ENCODE measurements at regions not wholly inside any gene's neighbourhood (a gene's known extent, or its start where the extent isn't known, plus 50 kb on each side); places are given as distances from the start of the nearest gene placed in this dataset.
"Not testable (repeated sequence)": the region's sequence is repeated elsewhere in the genome, so short reads cannot be mapped to it uniquely, and the experiment has no call there.

- DNase-seq (ENCODE audit: low spot score), result no peak
These were observed 54.9 kb upstream of the ZNF678 start for GRCh38 chr1:227508431-227508830.

GRCh38 chr1:227506490-227507393, 56.6 kb upstream of the ZNF678 start:
- not testable (repeated sequence) for DNase-seq (ENCODE audit: low spot score)

GRCh38 chr1:227496045-227496444, 67.3 kb upstream of the ZNF678 start:
- DNase-seq (ENCODE audit: low spot score), result not testable (repeated sequence)

GRCh38 chr1:227493863-227494551, 69.3 kb upstream of the ZNF678 start:
- not testable (repeated sequence) for DNase-seq (ENCODE audit: low spot score)

GRCh38 chr1:227490478-227490877, 72.9 kb upstream of the ZNF678 start:
- no peak for DNase-seq (ENCODE audit: low spot score)

- DNase-seq (ENCODE audit: low spot score), result no peak
These were observed 73.4 kb upstream of the ZNF678 start for GRCh38 chr1:227490001-227490400.

GRCh38 chr1:227489572-227489971, 73.8 kb upstream of the ZNF678 start:
- DNase-seq (ENCODE audit: low spot score), result no peak

- DNase-seq (ENCODE audit: low spot score), result no peak
These were observed 75.8 kb upstream of the ZNF678 start for GRCh38 chr1:227487606-227488005.

- no peak for DNase-seq (ENCODE audit: low spot score)
These were observed 76.8 kb upstream of the ZNF678 start for GRCh38 chr1:227486559-227486958.

- DNase-seq (ENCODE audit: low spot score), result no peak
These were observed 81.4 kb upstream of the ZNF678 start for GRCh38 chr1:227482023-227482299.

GRCh38 chr1:227474072-227474471, 89.3 kb upstream of the ZNF678 start:
- not testable (repeated sequence) for DNase-seq (ENCODE audit: low spot score)

GRCh38 chr1:227472772-227473171, 90.6 kb upstream of the ZNF678 start:
- no peak for DNase-seq (ENCODE audit: low spot score)

- no peak for DNase-seq (ENCODE audit: low spot score)
These were observed 92.7 kb upstream of the ZNF678 start for GRCh38 chr1:227470688-227471087.

GRCh38 chr1:227469708-227470107, 93.6 kb upstream of the ZNF678 start:
- DNase-seq (ENCODE audit: low spot score), result no peak

GRCh38 chr1:227466039-227466645, 97.2 kb upstream of the ZNF678 start:
- no peak for DNase-seq (ENCODE audit: low spot score)

- no peak for DNase-seq (ENCODE audit: low spot score)
These were observed 98.1 kb upstream of the ZNF678 start for GRCh38 chr1:227465256-227465655.

GRCh38 chr1:227459977-227460376, 103.4 kb upstream of the ZNF678 start:
- no peak for DNase-seq (ENCODE audit: low spot score)

- no peak for DNase-seq (ENCODE audit: low spot score)
These were observed 104.0 kb upstream of the ZNF678 start for GRCh38 chr1:227459326-227459841.

- DNase-seq (ENCODE audit: low spot score), result no peak
These were observed 108.7 kb upstream of the ZNF678 start for GRCh38 chr1:227454686-227455085.

GRCh38 chr1:227453631-227454355, 109.6 kb upstream of the ZNF678 start:
- DNase-seq (ENCODE audit: low spot score), result no peak

- no peak for DNase-seq (ENCODE audit: low spot score)
These were observed 111.4 kb upstream of the ZNF678 start for GRCh38 chr1:227451954-227452353.

GRCh38 chr1:227451057-227451456, 112.3 kb upstream of the ZNF678 start:
- DNase-seq (ENCODE audit: low spot score), result no peak

All from hematopoietic multipotent progenitor cell treated with erythropoietin and hydrocortisone succinate and interleukin-3 and kit ligand, for 17 days (in vitro differentiated cells).